ENCODE measurements at regions not wholly inside any gene's neighbourhood (a gene's known extent, or its start where the extent isn't known, plus 50 kb on each side); places are given as distances from the start of the nearest gene placed in this dataset.
A peak's percentile ranks its signal among the peaks of the same experiment; 100 is the strongest.

GRCh38 chr6:156525541-156525940 lies 251.6 kb upstream of the ARID1B start:
- DNase-seq: no peak
- WGBS, 5 donors: 65 to 76% (median 68%) methylated on average over 6 of the region's 6 CpGs
- intact Hi-C loops (cut with DNase I; ENCODE audit: low total_unique reads): no loop called here
- H3K27me3 ChIP-seq: no peaks in the 10 kb centered on the region
- no peak overlapping the region for H3K27ac ChIP-seq
- no peak overlapping the region for H3K4me3 ChIP-seq
- no peaks in the 10 kb centered on the region for H3K36me3 ChIP-seq
- TF ChIP-seq POLR2AphosphoS5 (IDR thresholded peaks at IDR 0.05) (no peak), EP300 (IDR thresholded peaks at IDR 0.05) (no peak), POLR2A (IDR thresholded peaks at IDR 0.05) (no peak), CTCF (IDR thresholded peaks at IDR 0.05) (no peak)
- no peaks in the 10 kb centered on the region for H3K4me1 ChIP-seq
- H3K9me3 ChIP-seq: no peaks in the 10 kb centered on the region

- Histone ChIP-seq H3K27ac (no peak overlapping the region), H3K27me3 (no peaks in the 10 kb centered on the region), H3K4me1 (no peaks in the 10 kb centered on the region), H3K4me3 (no peak overlapping the region), H3K36me3 (no peaks in the 10 kb centered on the region), H3K9me3 (peaks cover 0 to 5% (median 0%) of the 10 kb centered on the region in 4 donors)
- no peak for TF ChIP-seq POLR2A (IDR thresholded peaks at IDR 0.05)
- no peak for TF ChIP-seq CTCF (IDR thresholded peaks at IDR 0.05)
- TF ChIP-seq POLR2AphosphoS5 (IDR thresholded peaks at IDR 0.05): no peak
- no peak for TF ChIP-seq EP300 (IDR thresholded peaks at IDR 0.05)
- intact Hi-C loops (cut with DNase I; ENCODE audit: low total_unique reads): no loop called here
- WGBS, 5 donors: 69 to 100% (median 74%) methylated on average over 2 of the region's 2 CpGs
- no peak for DNase-seq
These were observed 257.2 kb upstream of the ARID1B start for GRCh38 chr6:156519940-156520339.

DNA sequence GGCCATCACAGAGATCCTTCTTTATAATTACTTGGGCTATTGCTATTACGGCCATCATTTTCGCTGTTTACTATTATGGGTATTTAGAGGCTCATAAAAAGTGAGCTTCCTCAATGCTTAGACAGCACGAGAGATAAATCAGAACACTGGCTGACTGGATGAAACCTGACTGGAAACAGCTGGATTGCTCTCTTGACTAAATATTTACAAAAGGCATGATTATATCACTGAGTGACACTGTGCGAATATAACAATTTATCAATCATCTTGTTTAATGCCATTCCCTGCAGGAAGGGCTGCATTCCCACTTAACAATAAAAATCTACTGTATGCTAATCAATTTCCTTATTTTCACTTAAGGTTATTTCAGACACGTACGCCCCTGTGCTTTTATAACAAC lies 260.1 kb upstream of the ARID1B start:
- WGBS, 5 donors: 66 to 73% (median 69%) methylated on average over 6 of the region's 6 CpGs
- Histone ChIP-seq H3K27ac (no peak overlapping the region), H3K4me1 (no peaks in the 10 kb centered on the region), H3K36me3 (no peaks in the 10 kb centered on the region), H3K4me3 (no peak overlapping the region), H3K9me3 (peaks cover 0 to 5% (median 0%) of the 10 kb centered on the region in 4 donors), H3K27me3 (no peaks in the 10 kb centered on the region)
- no peak for TF ChIP-seq POLR2AphosphoS5 (IDR thresholded peaks at IDR 0.05)
- TF ChIP-seq EP300 (IDR thresholded peaks at IDR 0.05): no peak
- TF ChIP-seq POLR2A (IDR thresholded peaks at IDR 0.05): no peak
- no peak for TF ChIP-seq CTCF (IDR thresholded peaks at IDR 0.05)
- intact Hi-C loops (cut with DNase I; ENCODE audit: low total_unique reads): no loop called here
- DNase-seq: peak in 1 of 2 donors; percentile 29

GRCh38 chr6:156515242-156515641 lies 261.9 kb upstream of the ARID1B start:
- no peak for DNase-seq
- H3K36me3 ChIP-seq: no peaks in the 10 kb centered on the region
- 63 to 77% (median 71%) methylated on average over 4 of the region's 4 CpGs for WGBS, 5 donors
- no peaks in the 10 kb centered on the region for H3K27me3 ChIP-seq
- H3K9me3 ChIP-seq: peaks cover 0 to 4% (median 0%) of the 10 kb centered on the region in 4 donors
- no peak for TF ChIP-seq CTCF (IDR thresholded peaks at IDR 0.05)
- no peak for TF ChIP-seq EP300 (IDR thresholded peaks at IDR 0.05)
- TF ChIP-seq POLR2A (IDR thresholded peaks at IDR 0.05): no peak
- no peak for TF ChIP-seq POLR2AphosphoS5 (IDR thresholded peaks at IDR 0.05)
- no peak overlapping the region for H3K27ac ChIP-seq
- intact Hi-C loops (cut with DNase I; ENCODE audit: low total_unique reads): no loop called here
- no peaks in the 10 kb centered on the region for H3K4me1 ChIP-seq
- H3K4me3 ChIP-seq: no peak overlapping the region

All from stomach (tissue), 8 donors.